ENCODE measurements at regions not wholly inside any gene's neighbourhood (a gene's known extent, or its start where the extent isn't known, plus 50 kb on each side); places are given as distances from the start of the nearest gene placed in this dataset.

DNA sequence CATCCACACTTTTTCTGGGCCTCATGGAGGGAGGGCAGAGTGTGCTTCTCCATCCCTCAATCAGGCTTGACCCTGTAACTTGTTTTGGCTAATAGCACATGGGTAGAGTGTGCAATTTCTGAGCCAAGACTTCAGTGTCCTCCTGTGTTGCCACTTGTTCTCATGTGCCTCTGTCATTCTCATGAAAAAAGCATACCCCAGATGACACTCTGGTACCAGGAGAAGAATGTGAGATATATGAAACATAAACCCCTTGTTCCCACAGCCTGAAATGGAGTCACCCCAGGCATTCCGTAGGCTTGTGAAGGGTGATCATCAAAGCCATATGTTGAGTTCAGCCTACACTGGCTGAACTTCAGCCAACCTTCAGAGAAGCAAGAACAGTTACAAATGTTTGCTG, 239.2 kb upstream of the MIR17HG start:
- H3K9me3 ChIP-seq (ENCODE audit: control insufficient read depth, insufficient read depth, low read length) = no peaks in the 10 kb centered on the region
- TF ChIP-seq CTCF (IDR thresholded peaks at IDR 0.05; ENCODE audit: low read depth, low read length) = no peak
- no peak overlapping the region for H3K27ac ChIP-seq (ENCODE audit: low read depth, low read length)

DNA sequence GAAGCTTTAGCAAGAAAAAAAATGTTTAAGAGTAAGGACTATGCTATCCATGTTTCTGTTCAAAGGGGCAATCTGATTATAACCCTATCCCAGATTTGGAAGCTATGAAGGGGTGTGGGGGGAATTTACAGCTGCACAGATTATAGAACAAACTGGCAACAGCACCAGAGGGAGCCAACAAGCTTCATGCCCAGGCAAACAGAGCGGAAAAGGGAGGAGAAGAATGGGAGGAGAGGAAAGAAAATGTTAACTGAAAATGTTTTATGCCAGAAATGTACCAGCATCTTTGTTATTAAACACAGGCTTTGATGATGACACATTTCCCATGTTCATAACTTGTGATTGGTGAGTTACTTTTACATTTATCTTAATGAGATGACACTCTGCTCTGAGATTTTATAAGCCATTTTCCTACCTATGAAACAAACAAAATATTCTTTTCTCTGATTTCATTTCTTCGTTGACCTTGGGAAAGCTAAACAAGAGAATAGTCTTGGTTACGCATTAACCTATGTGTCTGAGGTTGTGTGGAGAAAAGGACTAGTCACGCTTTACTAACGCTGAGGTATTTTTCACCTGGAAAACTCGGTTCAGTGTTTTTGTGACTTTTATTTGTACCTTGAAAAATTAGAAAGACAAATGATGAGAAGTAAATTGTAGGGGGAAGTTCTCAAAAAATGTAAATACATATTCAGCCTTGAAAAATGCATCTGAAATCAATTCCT, 235.8 kb upstream of the MIR17HG start:
- CTCF ChIA-PET = no interaction called here
- no peak for TF ChIP-seq CTCF (IDR thresholded peaks at IDR 0.05; ENCODE audit: low read depth, low read length)
- no peak for DNase-seq (ENCODE audit: low read depth, low spot score)
- POLR2A ChIA-PET = no interaction called here
- no peaks in the 10 kb centered on the region for H3K9me3 ChIP-seq (ENCODE audit: control insufficient read depth, insufficient read depth, low read length)
- no peak overlapping the region for H3K27ac ChIP-seq (ENCODE audit: low read depth, low read length)
- H3K27me3 ChIP-seq (ENCODE audit: control insufficient read depth, insufficient read depth, low read length) = no peaks in the 10 kb centered on the region
- H3K4me3 ChIP-seq (ENCODE audit: low read depth, low read length) = no peak overlapping the region

More for the DNA sequence above, 239.2 kb upstream of the MIR17HG start:
- no peaks in the 10 kb centered on the region for H3K27me3 ChIP-seq (ENCODE audit: control insufficient read depth, insufficient read depth, low read length)
- no peak for DNase-seq (ENCODE audit: low read depth, low spot score)
- ChIA-PET CTCF (interaction anchor here (0.7 kb wide), 2 partner anchors 19 to 44 kb away, joined by 3 to 4 read pairs; no protein-coding TSS in a partner anchor), POLR2A (no interaction called here)
- no peak overlapping the region for H3K4me3 ChIP-seq (ENCODE audit: low read depth, low read length)

- Histone ChIP-seq H3K4me3 (ENCODE audit: low read depth, low read length) (no peak overlapping the region), H3K27ac (ENCODE audit: low read depth, low read length) (no peak overlapping the region), H3K27me3 (ENCODE audit: control insufficient read depth, insufficient read depth, low read length) (no peaks in the 10 kb centered on the region), H3K9me3 (ENCODE audit: control insufficient read depth, insufficient read depth, low read length) (no peaks in the 10 kb centered on the region)
- CTCF ChIA-PET = no interaction called here
- no peak for DNase-seq (ENCODE audit: low read depth, low spot score)
- POLR2A ChIA-PET = no interaction called here
- no peak for TF ChIP-seq CTCF (IDR thresholded peaks at IDR 0.05; ENCODE audit: low read depth, low read length)
These were observed 235.1 kb upstream of the MIR17HG start for GRCh38 chr13:91112201-91112923.

DNA sequence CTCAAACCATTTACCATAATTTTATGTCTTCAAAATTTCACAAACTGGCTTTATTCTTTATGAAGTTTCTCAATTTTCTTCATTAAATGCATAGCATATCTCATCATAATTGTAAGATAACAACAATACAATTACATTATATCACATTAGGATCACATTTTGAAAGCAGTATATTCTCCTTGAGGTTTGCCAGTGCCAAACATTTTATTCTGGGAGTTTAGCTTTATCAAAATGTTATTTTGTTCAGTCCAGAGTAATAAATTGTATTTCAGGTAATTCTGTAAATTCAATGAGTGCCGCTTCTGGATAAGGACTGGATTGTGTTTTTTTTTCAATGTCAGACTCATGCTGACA, 234.6 kb upstream of the MIR17HG start:
- no peak overlapping the region for H3K27ac ChIP-seq (ENCODE audit: low read depth, low read length)
- H3K4me3 ChIP-seq (ENCODE audit: low read depth, low read length) = no peak overlapping the region
- no peaks in the 10 kb centered on the region for H3K27me3 ChIP-seq (ENCODE audit: control insufficient read depth, insufficient read depth, low read length)
- ChIA-PET POLR2A (no interaction called here), CTCF (no interaction called here)
- no peaks in the 10 kb centered on the region for H3K9me3 ChIP-seq (ENCODE audit: control insufficient read depth, insufficient read depth, low read length)
- no peak for DNase-seq (ENCODE audit: low read depth, low spot score)
- no peak for TF ChIP-seq CTCF (IDR thresholded peaks at IDR 0.05; ENCODE audit: low read depth, low read length)

- CTCF ChIA-PET = no interaction called here
These were observed 231.7 kb upstream of the MIR17HG start for GRCh38 chr13:91115776-91116175.

More at GRCh38 chr13:91115776-91116175, 231.7 kb upstream of the MIR17HG start:
- TF ChIP-seq CTCF (IDR thresholded peaks at IDR 0.05; ENCODE audit: low read depth, low read length) = no peak
- Histone ChIP-seq H3K4me3 (ENCODE audit: low read depth, low read length) (no peak overlapping the region), H3K9me3 (ENCODE audit: control insufficient read depth, insufficient read depth, low read length) (no peaks in the 10 kb centered on the region), H3K27ac (ENCODE audit: low read depth, low read length) (no peak overlapping the region), H3K27me3 (ENCODE audit: control insufficient read depth, insufficient read depth, low read length) (no peaks in the 10 kb centered on the region)
- DNase-seq (ENCODE audit: low read depth, low spot score) = no peak
- POLR2A ChIA-PET = no interaction called here

Data from AG04450 (cell line).